HG02763 (cell line): ENCODE measurements at regions not wholly inside any gene's neighbourhood (a gene's known extent, or its start where the extent isn't known, plus 50 kb on each side); places are given as distances from the start of the nearest gene placed in this dataset.
"Not testable (repeated sequence)": the region's sequence is repeated elsewhere in the genome, so short reads cannot be mapped to it uniquely, and the experiment has no call there.

Experiments used
- ATAC-seq: cut with Tn5 transposase; IDR thresholded peaks from one replicate; pipeline ENCODE4 v1.9.1; 2021; ENCODE audit warnings: mild to moderate bottlenecking, moderate library complexity; ENCODE audit not compliant: unreplicated experiment

DNA sequence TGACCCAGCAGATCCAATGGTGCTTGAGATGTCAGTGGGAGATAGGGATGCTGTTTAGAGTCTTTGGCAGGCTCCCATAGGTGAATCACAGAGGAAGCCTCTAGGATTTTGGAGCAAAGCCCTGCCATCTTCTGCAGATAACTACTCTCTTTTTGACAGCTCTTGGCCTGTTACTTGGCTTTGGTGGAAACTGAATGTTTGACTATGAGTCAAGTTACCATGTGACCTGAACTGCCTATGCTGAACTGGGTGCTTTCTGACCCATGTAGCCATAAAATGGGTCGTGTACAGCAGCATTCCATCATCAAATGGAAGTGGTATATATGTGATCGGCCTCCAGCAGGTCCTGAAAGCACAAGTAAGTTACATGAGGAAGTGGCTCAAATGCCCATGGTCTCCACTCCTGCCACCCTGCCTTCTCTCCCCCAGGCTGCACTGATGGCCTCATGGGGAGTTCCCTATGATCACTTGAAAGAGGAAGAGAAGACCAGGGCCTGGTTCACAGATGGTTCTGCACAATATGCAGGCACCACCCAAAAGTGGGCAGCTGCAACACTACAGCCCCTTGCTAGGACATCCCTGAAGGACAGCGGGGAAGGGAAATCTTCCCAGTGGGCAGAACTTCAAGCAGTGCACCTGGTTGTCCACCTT is 105.6 kb upstream of the ZC3H12A start:
- ATAC-seq = not testable (repeated sequence)

DNA sequence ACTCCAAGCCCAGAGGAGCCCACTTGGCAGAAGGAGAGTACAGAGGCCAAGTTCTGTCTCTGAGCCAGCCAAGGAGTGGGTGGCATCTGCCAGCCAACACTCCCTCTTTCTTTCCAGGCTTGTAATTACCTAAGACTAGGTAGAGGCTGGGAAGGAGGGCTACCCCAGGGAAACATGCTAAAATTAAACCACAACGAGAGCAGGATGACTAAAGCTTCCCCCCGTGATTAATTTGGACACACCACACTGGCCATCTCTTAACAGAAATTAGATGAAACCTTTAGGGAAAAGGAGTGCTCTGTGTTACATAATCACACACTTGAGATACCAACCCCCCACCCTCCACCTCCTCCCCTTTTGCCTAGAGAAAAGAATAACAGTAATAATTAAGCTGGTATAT is 102.1 kb upstream of the ZC3H12A start:
- no peak for ATAC-seq

DNA sequence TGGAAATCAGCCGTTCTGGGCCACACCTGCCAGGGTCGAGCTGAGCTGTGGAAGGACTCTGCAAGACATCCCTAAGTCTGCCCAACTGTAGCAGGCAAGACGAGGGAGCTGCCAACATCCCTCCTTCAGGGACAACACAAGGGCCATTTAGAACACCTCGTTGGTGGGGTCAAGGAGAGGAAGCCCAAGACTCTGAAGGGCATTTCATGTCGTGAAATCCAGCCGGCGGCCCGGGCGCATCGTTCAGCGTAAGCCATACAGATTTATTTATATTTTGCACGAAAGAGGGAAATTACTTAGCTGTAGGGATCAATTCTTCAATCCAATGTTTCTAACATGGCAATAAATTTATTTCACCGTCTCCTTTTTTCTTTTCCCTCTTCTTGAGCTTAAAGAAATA is 101.7 kb upstream of the ZC3H12A start:
- no peak for ATAC-seq

DNA sequence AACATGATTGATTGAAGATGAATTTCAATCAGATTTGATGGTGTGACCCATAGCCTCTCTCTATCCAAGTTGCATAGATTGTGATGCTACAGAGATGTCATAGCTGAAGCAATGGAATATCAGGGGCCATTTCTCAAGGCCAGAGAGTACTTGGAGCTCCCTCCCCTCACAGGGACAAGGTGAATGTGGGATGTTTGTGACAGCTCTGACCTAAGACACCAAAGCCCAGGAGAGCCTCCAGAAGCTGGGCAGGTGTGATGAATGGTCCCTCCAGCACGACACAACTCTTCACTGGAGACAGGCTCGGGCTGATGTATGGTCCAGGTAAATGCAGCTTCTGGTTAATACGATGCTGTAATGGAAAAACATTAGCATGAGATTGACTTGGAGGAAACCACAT is 101.0 kb upstream of the ZC3H12A start:
- no peak for ATAC-seq

DNA sequence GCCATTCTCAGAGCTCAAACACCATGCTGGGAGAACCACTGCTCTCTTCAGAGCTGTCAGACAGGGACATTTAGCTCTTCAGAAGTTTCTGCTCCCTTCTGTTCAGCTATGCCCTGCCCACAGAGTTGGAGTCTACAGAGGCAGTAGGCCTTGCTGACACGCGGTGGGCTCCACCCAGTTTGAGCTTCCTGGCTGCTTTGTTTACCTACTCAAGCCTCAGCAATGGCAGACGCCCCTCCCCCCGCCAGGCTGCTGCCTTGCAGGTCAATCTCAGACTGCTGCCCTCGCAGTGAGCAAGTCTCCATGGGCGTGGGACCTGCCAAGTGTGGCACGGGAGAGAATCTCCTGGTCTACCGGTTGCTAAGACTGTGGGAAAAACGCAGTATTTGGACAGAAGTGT is 93.8 kb upstream of the ZC3H12A start:
- ATAC-seq = not testable (repeated sequence)

DNA sequence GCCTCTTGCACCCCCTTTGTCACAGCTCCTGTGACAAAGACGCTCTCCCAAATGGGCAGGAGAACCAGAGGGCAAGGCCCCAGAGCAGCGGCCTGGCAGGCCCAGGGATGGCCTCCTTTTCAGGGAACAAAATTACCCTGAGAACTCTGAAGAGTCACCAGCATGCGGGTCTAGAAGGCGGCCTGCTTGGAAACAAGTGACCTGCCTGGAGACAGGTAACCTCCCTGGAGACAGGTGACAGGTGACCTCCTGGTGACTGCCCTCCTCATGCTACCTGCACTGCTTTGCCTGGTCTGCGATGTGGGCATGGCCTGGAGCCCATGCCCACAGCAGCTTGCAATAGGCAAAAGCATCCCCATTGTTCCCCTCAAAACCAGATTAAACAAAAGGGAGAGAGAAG is 86.5 kb upstream of the ZC3H12A start:
- no peak for ATAC-seq

DNA sequence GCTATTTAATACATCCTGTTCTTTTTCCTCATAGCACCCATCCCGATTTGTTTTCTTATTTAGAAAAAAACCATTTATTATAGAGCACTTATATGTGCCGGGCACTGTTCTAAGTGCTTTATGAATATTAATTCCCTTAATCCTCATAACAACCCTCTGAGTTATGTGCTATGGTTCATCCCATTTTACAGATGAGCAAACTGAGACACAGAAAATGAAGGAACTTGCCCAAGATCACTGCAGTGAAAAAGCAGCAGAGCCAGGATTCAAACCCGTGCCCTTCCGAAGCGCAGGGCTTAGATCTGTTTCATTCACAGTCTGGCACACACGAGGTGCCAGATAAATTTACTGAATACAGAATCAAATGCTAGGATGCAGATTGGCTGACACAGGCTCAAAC is 85.1 kb upstream of the ZC3H12A start:
- no peak for ATAC-seq

DNA sequence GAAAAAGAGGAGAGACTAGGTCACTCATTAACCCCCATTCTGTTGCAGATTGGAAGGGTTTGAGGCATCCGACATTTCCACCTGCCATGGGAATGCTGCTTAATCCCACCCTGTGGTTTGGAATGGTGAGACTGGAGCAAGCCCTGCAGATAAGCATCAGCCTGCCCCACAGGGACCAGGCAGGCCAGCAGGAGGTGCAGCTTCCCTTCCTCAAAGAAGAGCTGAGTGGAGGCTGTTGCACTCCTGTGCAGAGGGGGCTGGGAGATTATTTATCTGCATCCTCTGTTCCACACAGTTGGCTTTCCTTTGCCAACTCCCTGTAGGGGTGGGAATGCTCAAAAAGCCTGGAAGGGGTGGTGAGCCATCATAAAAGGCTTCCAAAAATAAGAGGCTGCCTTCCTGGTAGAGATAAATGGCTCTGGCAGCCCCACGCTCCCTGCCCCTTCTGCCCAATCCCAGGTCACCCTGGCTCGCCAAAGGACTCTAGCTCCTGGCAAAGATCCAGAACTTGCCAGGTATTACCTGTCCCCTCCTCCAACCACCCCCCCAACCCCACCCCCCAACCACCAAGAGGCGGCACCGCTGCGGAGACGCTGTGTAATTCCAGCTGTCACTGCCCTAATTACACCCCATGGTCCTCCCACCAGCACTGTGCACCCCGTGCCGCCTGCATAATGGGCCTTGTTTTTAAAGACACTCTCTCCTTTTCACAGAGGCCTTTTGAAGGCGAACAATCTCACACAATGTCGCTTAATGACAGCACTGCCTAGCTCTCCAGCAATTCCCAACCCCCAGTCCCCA is 83.0 kb upstream of the ZC3H12A start:
- no peak for ATAC-seq

DNA sequence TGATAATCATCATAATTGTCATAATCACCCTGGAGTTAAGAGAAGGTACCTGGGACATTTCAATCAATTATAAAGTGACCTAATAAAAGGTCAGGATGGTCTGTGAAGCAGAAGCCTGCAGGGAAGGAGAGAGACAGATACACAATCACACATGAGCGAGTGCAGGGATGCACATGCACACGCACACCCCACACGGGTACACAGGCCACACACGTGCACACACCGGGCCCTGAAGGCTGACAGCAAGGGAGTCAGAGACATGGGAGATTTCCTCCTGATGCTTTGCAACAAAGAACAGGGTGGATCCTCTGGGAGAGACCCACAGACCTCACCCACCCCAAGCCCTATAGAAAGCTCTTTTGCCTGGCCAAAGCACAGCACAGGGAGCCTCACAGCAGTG is 82.3 kb upstream of the ZC3H12A start:
- ATAC-seq = no peak

DNA sequence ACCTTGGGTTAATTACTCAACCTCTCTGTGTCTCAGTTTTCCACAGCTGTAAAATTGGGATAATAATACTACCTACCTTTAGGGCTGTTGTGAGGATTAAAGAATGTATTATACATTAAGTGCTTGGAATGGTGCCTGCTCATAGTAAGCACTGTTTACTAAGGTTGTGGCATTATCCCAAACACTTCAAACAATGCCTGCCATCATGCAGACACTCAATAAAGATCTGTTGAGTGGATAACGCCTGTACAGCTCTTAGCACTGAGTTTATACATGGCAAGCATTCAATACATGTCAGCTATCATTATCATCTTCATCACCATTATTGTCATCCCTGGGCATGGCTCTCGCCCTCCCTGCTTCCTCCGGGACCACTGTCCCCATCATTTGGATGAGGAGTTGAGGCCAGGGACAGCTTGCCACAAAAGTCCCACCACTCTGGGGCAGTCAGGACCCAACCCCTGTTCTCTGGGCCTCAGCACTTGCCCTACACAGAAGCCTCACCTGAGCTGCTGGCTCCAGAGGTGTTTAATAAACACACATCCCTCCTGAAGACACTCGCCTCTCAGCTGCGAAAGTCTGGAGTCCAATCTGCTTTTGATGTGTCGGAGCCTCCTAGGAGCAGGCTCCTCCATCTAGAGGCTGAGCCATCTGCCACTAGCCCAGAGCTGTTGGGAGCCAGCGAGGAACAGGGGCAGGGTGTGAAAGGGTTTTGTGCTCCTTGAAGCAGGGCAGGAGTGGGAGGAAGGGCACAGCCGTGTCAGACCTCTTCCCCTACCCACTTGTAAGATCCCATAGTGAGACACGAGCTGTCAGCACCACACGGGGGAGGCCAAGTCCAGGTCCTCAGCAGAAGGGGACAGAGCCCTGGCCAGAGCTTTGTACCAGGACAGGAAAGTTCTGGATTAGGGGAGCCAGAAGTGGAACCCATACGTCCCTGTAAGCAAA is 80.9 kb upstream of the ZC3H12A start:
- ATAC-seq = no peak

DNA sequence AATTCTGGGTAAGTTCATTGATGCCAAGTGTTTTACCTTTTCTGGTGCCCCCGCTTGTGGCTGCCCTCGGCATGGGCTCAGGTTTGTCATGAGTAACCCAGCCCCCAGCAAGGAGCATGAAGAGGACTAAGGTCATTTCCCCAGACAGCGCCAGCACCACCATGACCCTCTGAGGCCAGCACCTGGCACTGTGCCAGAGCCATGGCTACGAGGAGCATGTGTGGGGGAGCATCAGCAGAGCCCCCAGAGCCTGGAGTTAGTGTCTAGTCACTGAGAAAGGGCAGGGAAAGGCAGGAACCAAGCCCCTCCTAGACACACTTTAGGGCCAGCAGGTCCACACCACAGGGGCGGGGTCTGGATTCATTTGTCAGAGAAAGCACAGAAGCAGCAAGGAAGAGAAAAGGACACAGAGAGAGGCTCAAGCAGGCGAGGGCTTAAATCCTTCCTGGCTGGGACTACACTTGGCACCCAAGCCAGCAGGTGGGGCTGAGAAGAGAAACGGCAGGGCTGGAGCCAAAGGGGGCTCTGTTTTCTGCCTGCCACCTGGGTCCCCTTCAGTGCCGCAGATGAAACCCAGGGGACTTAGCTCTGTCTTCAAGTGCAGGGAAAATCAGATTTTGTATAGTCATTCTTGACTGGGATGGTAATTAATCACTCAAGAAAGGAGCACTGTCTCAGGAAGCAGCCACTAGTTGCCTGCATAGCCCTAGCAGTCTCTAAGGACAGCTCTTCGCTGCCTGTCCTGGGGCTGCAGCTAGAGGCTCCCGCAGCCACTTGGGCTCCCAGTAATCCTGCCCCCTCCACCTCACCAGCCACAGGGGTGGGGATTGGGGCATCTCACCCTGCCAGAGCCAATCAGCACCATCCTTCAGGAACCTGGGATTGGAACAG is 79.6 kb upstream of the ZC3H12A start:
- ATAC-seq = no peak

DNA sequence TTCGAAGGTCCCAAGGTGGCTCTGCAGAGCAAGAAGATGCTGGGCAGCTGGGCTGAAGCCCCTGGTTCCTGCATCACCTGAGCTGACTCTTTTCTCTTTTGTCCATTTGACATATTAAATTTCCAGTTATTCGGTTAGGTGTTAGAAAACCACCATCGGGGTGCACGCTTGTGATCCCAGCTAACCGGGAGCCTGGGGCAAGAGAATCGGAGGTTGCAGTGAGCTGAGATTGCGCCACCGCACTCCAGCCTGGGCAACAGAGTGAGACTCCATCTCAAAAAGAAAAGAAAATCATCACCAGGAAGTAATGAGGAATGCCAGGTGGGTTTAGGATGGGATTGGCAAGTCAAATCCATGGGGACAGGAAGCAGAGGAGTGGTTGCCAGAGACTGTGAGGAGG is 76.3 kb upstream of the ZC3H12A start:
- ATAC-seq = no peak

DNA sequence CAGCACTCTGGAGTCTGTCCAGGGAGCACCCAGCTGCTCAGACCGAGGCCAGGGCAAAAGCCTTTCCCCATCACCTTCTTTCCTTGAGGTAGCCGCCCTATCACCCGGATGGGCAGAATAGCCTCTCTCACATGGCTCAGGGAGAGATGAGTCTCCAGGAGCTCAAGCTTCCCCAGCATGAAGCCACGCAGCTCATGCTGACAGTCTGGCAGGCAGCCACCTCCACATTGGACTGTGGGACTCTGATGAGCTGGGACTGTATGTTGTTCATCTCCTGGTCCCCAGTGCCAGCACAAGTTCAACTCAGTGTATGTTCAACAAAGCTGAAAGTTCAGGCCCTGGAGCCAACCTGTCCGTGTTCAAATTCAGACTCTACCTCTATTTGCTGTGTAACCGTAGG is 75.2 kb upstream of the ZC3H12A start:
- no peak for ATAC-seq

DNA sequence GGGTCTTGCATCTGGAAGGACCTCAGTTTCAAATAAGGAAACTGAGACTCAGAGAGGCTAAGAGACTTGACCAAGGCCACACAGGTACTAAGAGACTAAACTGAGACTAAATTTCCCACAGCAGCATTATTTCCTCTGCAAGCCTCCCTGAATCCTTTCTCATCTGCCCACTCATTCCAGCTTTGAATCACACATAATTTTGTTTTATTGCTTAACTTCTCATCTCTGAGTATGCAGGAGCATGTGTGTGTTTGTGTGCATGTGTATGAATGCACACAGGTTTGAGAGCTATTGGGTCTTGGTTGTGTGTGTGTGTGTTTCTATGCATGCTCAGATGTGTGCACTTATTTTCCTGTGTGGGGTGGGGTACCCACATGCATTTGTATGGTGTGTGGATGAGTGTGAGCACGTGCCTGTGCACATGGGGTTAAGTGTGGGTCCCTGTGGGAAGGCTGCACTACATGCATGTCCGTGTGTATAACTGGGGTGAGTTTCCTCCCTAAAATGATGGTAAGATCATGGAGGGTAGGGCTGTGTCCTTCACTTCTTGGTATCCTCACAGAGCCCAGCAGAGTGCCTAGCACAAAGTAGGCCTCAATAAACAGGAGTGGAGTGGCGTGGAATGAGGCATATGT is 74.4 kb upstream of the ZC3H12A start:
- ATAC-seq = no peak

DNA sequence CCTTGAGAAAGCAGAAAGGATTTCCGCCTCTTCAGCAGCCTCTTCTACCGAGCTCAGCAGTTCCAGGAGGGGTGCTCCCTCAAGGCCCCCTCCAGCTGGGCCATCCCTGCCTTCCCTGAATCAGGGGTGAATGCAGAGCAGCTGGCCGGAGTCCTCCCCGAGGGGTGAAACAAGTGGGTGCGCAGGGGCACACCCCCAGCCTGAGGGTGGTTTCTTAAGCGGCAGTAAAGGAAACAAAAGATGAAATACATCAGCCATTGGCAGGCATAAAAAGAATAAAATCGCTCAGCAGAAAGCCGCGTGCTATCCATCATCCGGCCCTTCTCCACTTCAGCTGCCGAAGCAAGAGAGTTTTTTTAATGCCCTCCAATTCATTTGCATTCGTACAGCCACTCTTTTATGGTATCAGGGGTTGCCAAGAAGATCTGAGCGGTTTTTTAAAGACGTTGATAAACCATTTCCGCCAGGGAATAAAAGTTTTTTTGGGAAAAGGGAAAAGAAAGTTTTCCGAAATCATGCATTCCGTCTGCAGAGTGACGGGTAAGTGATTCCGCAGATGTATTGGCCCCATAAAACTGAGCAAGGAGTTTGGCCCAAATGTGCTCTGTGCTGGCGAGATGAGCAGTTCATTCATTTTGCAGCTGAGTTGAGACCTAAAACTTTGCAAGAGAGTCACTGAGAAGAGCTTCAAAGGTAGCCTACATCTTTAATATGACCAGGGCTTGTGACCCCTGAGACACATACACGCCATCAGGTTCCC is 73.7 kb upstream of the ZC3H12A start:
- ATAC-seq = no peak

DNA sequence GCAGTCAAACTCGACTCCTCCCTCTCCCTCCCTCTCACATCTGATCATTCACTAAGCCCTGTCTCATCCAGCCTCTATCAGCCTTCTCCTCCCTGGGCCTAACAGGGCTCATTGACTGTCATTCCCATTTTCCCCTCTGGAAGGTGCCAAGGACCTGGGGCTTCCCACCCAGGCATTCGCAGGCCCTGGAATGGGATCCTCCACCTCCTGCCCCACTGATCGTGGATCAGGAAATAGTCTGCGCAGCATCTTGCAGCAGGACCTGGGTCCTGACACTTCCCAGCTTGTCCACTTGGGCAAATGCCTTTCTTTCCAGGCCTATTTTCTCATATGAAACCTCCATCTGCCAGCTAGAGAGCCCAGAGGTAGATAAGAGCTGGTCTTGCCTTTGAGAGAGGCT is 71.2 kb upstream of the ZC3H12A start:
- no peak for ATAC-seq

DNA sequence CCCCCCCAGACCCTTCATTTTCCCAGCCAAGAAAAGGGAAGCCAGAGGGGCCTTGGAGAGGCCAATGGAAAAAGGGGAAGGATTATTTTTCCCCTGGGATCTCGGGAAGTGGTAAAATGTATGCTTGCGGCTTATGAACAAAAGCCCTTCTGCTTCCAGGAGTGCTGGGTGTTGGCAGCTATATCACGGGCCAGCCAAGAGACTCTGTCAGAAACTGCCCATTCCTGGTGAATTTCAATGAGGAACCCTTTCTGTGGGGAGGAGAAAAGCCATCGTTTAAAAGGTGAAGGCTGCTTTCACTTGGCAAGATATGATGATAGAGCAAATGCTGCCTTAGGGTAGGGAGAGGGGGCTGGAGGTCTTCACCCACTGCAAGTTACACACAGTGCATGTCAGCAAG is 69.7 kb upstream of the ZC3H12A start:
- no peak for ATAC-seq

DNA sequence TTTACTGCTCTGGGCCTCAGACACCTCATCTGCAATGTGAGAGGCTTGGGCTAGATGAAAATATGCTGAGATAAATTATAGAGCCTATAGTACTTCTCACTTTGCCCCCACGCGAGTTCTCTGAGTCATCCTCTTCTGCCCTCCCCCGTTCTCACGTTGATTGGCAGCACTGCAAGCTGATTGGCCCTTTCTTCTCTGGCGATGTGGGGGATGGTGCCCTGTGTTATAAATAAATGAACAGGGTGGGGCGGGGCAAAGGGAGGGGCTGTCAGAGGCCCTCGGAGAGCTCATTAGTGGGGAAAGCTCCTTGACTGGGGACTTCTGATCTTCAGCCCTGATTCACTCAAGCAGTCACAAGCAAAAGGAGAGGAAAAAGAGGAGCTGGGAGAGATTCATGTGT is 64.3 kb upstream of the ZC3H12A start:
- no peak for ATAC-seq

DNA sequence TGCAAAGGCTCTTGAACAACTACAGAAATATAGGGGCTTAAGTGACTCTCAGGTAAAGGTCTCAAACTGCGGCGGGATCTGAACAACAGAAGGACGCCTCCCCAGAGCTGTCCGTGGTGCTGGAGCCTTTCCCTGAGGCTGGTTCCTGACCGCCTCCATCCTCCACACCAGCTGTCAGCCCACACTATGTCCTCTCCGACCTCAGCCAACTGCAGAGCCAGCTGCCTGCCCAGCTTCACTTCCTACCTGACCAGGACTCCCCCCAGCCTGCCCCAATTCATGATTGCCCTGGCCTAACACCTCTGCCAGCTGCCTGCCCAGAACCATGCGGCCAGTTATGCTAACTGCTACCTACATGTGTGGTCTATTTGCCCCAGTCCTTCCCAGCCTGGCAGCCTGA is 63.6 kb upstream of the ZC3H12A start:
- no peak for ATAC-seq
